ENCODE measurements at regions not wholly inside any gene's neighbourhood (a gene's known extent, or its start where the extent isn't known, plus 50 kb on each side); places are given as distances from the start of the nearest gene placed in this dataset.

- no peak for TF ChIP-seq EP300 (IDR thresholded peaks at IDR 0.05; ENCODE audit: borderline replicate concordance)
- TF ChIP-seq TAF1 (IDR thresholded peaks at IDR 0.05; ENCODE audit: low read depth), result no peak
These were observed 428.9 kb downstream of the EPHA5 start for GRCh38 chr4:65241257-65241997.
